PC-9 (cell line): ENCODE measurements at regions not wholly inside any gene's neighbourhood (a gene's known extent, or its start where the extent isn't known, plus 50 kb on each side); places are given as distances from the start of the nearest gene placed in this dataset.

Source experiments
- BruUV-seq: library from RNA; stranded (reverse); fragments of 400-500 nt; replicated peaks from 2 replicates; lab custom pipeline; 2021; lab: Mats Ljungman, UMichigan
- CTCF ChIA-PET: fragments of 300-600 bp; sonication (Branson Sonifier 250); formaldehyde crosslinking; loops from one replicate; lab custom pipeline; 2022; ENCODE audit warnings: antibody characterized with exemption; lab: Charles Lee
- POLR2A ChIA-PET: fragments of 300-600 bp; sonication (Branson Sonifier 250); formaldehyde crosslinking; loops from one replicate; lab custom pipeline; 2022; ENCODE audit warnings: antibody characterized with exemption; ENCODE audit not compliant: unreplicated experiment; lab: Charles Lee
- DNase-seq, 2 experiments: peaks; one replicate each; pipeline versions ENCODE4 v3.0.0 to v3.0.0-alpha.2; 2015 to 2022; ENCODE audit warnings: mixed read lengths in 1 of 2
- H2AFZ ChIP-seq: fragments of 200-600 bp; sonication (generic); 2 replicates; pipeline ENCODE4 v1.8.1; 2017; ENCODE audit warnings: antibody characterized with exemption
- H3F3A ChIP-seq: fragments of 200-600 bp; sonication (generic); 2 replicates; pipeline ENCODE4 v1.8.1; 2017; ENCODE audit warnings: antibody characterized with exemption, mild to moderate bottlenecking, low read depth; ENCODE audit not compliant: insufficient read depth
- H3K27ac ChIP-seq: fragments of 200-600 bp; sonication (generic); 2 replicates; pipeline ENCODE4 v1.6.1; 2016; ENCODE audit warnings: mixed run types
- H3K27me3 ChIP-seq: fragments of 200-600 bp; sonication (generic); 2 replicates; pipeline ENCODE4 v1.6.1; 2016; ENCODE audit warnings: low read depth, mixed run types; ENCODE audit not compliant: insufficient read depth
- H3K36me3 ChIP-seq: fragments of 200-600 bp; sonication (generic); 2 replicates; pipeline ENCODE4 v1.6.1; 2016; ENCODE audit warnings: low read depth, mixed run types
- H3K4me1 ChIP-seq: fragments of 200-600 bp; sonication (generic); replicated peaks from 2 replicates; pipeline ENCODE4 v1.6.1; 2016; ENCODE audit warnings: mixed run types; ENCODE audit not compliant: insufficient read depth
- H3K4me2 ChIP-seq: fragments of 200-600 bp; sonication (generic); 2 replicates; pipeline ENCODE4 v1.6.1; 2017; ENCODE audit warnings: mixed run types
- H3K4me3 ChIP-seq: fragments of 200-600 bp; sonication (generic); 2 replicates; pipeline ENCODE4 v1.6.1; 2016; ENCODE audit warnings: mixed run types
- H3K79me2 ChIP-seq: fragments of 200-600 bp; sonication (generic); 2 replicates; pipeline ENCODE4 v1.6.1; 2017; ENCODE audit warnings: low read depth, mixed run types
- H3K9me2 ChIP-seq: fragments of 200-600 bp; sonication (generic); 2 replicates; pipeline ENCODE4 v1.8.1; 2017; ENCODE audit warnings: mild to moderate bottlenecking; ENCODE audit not compliant: insufficient read depth
- H3K9me3 ChIP-seq: fragments of 200-600 bp; sonication (generic); 2 replicates; pipeline ENCODE4 v1.8.1; 2016; ENCODE audit warnings: low read depth; ENCODE audit not compliant: insufficient read depth
- H4K20me1 ChIP-seq: fragments of 200-600 bp; sonication (generic); 2 replicates; pipeline ENCODE4 v1.8.1; 2017; ENCODE audit not compliant: insufficient read depth
- EZH2 ChIP-seq: fragments of 200-600 bp; sonication (generic); IDR thresholded peaks from 2 replicates; pipeline ENCODE4 v1.8.0; 2017; ENCODE audit warnings: antibody characterized with exemption, low read depth
- intact Hi-C: fragments of 100-400 bp; cut with micrococcal nuclease; formaldehyde crosslinking; loops from one replicate; pipeline ENCODE4 v1.10.0; 2022; ENCODE audit not compliant: unreplicated experiment
- TF ChIP-seq, protein P1 (sequence below): fragments of 200-600 bp; sonication (generic); conservative IDR thresholded peaks from 2 replicates; pipeline ENCODE4 v1.6.1; 2017; ENCODE audit warnings: mixed run types, antibody characterized with exemption, mild to moderate bottlenecking, moderate library complexity

DNA sequence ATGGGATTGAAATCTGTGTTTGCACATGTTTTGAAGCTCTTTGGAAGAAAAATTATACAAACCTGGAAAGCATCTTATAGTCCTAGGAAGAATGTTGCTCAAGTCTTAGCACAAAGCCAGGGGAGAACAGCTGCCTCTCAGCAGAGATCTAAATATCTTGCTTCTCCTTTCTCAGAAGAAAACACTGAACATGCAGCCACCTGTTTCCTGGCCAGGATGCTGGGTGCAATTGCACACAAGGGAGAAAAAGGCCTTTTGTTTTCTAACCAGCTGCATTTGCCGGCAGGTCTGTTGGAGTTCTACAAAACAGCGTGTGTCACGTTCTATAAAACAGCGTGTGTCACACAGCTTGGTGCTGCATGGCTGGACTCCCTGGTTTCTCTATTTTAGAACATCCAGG lies 259.6 kb upstream of the PLD5 start:
- ChIA-PET CTCF (no interaction called here), POLR2A (no interaction called here)
- TF ChIP-seq EZH2: no peak
- TF ChIP-seq, protein P1, sequence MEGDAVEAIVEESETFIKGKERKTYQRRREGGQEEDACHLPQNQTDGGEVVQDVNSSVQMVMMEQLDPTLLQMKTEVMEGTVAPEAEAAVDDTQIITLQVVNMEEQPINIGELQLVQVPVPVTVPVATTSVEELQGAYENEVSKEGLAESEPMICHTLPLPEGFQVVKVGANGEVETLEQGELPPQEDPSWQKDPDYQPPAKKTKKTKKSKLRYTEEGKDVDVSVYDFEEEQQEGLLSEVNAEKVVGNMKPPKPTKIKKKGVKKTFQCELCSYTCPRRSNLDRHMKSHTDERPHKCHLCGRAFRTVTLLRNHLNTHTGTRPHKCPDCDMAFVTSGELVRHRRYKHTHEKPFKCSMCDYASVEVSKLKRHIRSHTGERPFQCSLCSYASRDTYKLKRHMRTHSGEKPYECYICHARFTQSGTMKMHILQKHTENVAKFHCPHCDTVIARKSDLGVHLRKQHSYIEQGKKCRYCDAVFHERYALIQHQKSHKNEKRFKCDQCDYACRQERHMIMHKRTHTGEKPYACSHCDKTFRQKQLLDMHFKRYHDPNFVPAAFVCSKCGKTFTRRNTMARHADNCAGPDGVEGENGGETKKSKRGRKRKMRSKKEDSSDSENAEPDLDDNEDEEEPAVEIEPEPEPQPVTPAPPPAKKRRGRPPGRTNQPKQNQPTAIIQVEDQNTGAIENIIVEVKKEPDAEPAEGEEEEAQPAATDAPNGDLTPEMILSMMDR: no peak
- DNase-seq: no peak
- Histone ChIP-seq H3K9me2 (no peaks in the 10 kb centered on the region), H3K4me1 (no peaks in the 10 kb centered on the region), H2AFZ (no peak overlapping the region), H3K36me3 (no peaks in the 10 kb centered on the region), H3K4me3 (no peak overlapping the region), H3K9me3 (no peaks in the 10 kb centered on the region), H4K20me1 (no peaks in the 10 kb centered on the region), H3K27ac (no peak overlapping the region), H3K4me2 (no peak overlapping the region), H3K27me3 (peaks cover 50% of the 10 kb centered on the region), H3K79me2 (no peaks in the 10 kb centered on the region), H3F3A (no peaks in the 10 kb centered on the region)
- BruUV-seq: no TSS peak
- intact Hi-C loops: no loop called here

DNA sequence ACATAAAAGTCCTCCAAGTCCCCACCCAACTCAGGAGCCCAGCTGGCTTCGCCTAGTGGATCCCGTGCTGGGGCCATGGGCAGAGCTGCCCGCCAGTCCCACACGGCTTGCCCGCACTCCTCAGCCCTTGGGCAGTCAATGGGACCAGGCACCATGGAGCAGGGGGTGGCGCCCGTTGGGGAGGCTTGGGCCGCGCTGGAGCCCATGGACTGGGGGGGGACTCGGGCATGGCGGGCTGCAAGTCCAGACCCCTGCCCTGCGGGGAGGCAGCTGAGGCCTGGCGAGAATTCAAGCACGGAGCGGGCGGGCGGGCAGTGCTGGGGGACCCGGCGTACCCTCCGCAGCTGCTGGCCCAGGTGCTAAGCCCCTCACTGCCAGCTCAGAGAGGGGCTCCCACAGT lies 249.8 kb upstream of the PLD5 start:
- H3K4me1 ChIP-seq: no peaks in the 10 kb centered on the region
- no peak overlapping the region for H3K4me3 ChIP-seq
- 0 out of 2 replicates have a peak, but pooled peaks cover 5% of the 10 kb centered on the region for H3K9me2 ChIP-seq
- H3K9me3 ChIP-seq: no peaks in the 10 kb centered on the region
- intact Hi-C loops: no loop called here
- H3K4me2 ChIP-seq: no peak overlapping the region
- ChIA-PET POLR2A (no interaction called here), CTCF (no interaction called here)
- no peaks in the 10 kb centered on the region for H3F3A ChIP-seq
- H3K27ac ChIP-seq: no peak overlapping the region
- no TSS peak for BruUV-seq
- H2AFZ ChIP-seq: no peak overlapping the region
- H3K27me3 ChIP-seq: peaks cover 4% of the 10 kb centered on the region; the same call in 1 of the 2 replicates
- TF ChIP-seq, protein P1: no peak
- no peak for TF ChIP-seq EZH2
- H4K20me1 ChIP-seq: no peaks in the 10 kb centered on the region
- H3K36me3 ChIP-seq: no peaks in the 10 kb centered on the region
- H3K79me2 ChIP-seq: no peaks in the 10 kb centered on the region
- DNase-seq: no peak

DNA sequence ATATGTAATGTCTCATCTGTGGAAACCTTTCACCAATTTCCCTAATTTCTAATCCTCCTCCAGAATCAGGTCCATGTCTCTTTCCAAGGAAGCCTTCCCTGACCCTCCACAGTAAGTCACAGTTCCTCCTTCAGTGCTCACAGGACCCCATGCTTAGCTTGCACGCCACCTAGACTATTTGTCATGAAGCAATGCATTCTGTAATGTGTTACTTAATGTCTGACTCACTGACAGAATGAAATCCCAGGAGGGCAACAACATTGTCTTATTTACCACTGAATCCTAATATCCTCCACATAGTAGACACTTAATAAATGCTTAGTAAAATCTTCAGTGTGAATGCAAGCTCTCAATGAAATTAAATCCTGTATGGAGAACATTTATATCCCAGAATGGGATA lies 245.9 kb upstream of the PLD5 start:
- Histone ChIP-seq H3K27me3 (peaks cover 4% of the 10 kb centered on the region; the same call in 1 of the 2 replicates), H3K4me3 (no peak overlapping the region), H2AFZ (no peak overlapping the region), H3K4me2 (no peak overlapping the region), H3K9me2 (0 out of 2 replicates have a peak, but pooled peaks cover 5% of the 10 kb centered on the region), H3K9me3 (no peaks in the 10 kb centered on the region; the same call in 1 of the 2 replicates), H3K4me1 (no peaks in the 10 kb centered on the region), H4K20me1 (no peaks in the 10 kb centered on the region; the same call in 1 of the 2 replicates), H3K79me2 (no peaks in the 10 kb centered on the region), H3K27ac (no peak overlapping the region), H3K36me3 (no peaks in the 10 kb centered on the region), H3F3A (no peaks in the 10 kb centered on the region)
- POLR2A ChIA-PET: no interaction called here
- no TSS peak for BruUV-seq
- no peak for DNase-seq
- TF ChIP-seq, protein P1: no peak
- no peak for TF ChIP-seq EZH2
- CTCF ChIA-PET: no interaction called here
- intact Hi-C loops: no loop called here
